Stimulated activated CD4-positive, alpha-beta T cell treated with anti-CD3 and anti-CD28 coated beads, TNF-alpha, amount 100 ng/mL, for 24 hours (primary cell): ENCODE measurements at regions not wholly inside any gene's neighbourhood (a gene's known extent, or its start where the extent isn't known, plus 50 kb on each side); places are given as distances from the start of the nearest gene placed in this dataset.
"Not testable (repeated sequence)": the region's sequence is repeated elsewhere in the genome, so short reads cannot be mapped to it uniquely, and the experiment has no call there.

Experiments used
- DNase-seq, 3 experiments: peaks; one replicate each; pipeline ENCODE4 v3.0.0-alpha.2; 2020; ENCODE audit warnings: low read depth in 3 of 3

GRCh38 chr9:41623666-41624065 is 434.5 kb upstream of the ZNG1F start:
- DNase-seq = not testable (repeated sequence)

DNA sequence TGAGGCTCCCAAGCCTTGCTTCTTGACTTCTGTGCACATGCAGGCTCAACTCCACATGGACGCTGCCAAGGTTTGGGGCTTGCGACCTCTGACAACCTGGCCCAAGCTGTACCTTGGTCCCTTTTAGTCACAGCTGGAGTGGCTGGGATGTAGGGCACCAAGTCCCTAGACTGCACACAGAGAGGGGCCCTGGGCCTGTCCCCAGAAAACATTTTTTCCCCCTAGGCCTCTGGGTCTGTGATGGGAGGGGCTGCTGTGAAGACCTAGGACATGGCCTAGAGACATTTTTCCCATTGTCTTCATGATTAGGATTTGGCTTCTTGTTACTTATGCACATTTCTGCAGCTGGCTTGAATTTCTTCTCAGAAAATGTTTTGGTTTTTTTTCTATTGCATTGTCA is 430.1 kb upstream of the ZNG1F start:
- DNase-seq = not testable (repeated sequence)

- DNase-seq = not testable (repeated sequence)
These were observed 417.9 kb upstream of the ZNG1F start for GRCh38 chr9:41606961-41607547.

- not testable (repeated sequence) for DNase-seq
These were observed 376.5 kb upstream of the ZNG1F start for GRCh38 chr9:41565572-41565971.
